ENCODE measurements at regions not wholly inside any gene's neighbourhood (a gene's known extent, or its start where the extent isn't known, plus 50 kb on each side); places are given as distances from the start of the nearest gene placed in this dataset.

- TF ChIP-seq CTCF (IDR thresholded peaks at IDR 0.05) (no peak), POLR2AphosphoS5 (IDR thresholded peaks at IDR 0.05) (no peak), POLR2A (IDR thresholded peaks at IDR 0.05) (no peak), EP300 (IDR thresholded peaks at IDR 0.05) (no peak)
Measured at GRCh38 chr5:96045888-96046287, 84.2 kb upstream of the ELL2 start.

Measured in stomach (tissue), 4 donors.